SK-N-SH (cell line): ENCODE measurements at regions not wholly inside any gene's neighbourhood (a gene's known extent, or its start where the extent isn't known, plus 50 kb on each side); places are given as distances from the start of the nearest gene placed in this dataset.

Experiments
- EP300 ChIP-seq, 2 experiments: IDR thresholded peaks; 2 replicates each; pipeline versions ENCODE4 v1.4.0 to v1.6.1; 2012; ENCODE audit warnings: borderline replicate concordance in 1 of 2, low read depth in 1 of 2, low read length in 1 of 2
- FOSL2 ChIP-seq: IDR thresholded peaks from 2 replicates; pipeline ENCODE4 v1.4.0; 2012; ENCODE audit warnings: low read depth, mild to moderate bottlenecking, moderate library complexity, borderline replicate concordance
- GABPA ChIP-seq: IDR thresholded peaks from 2 replicates; pipeline ENCODE4 v1.4.0; 2012; ENCODE audit warnings: low read depth, mild to moderate bottlenecking
- POLR2AphosphoS5 ChIP-seq: IDR thresholded peaks from 2 replicates; pipeline ENCODE4 v1.6.1; 2012; ENCODE audit warnings: low read depth, low read length
- RAD21 ChIP-seq: IDR thresholded peaks from 2 replicates; pipeline ENCODE4 v1.6.1; 2012; ENCODE audit warnings: mild to moderate bottlenecking, low read length
- SIN3A ChIP-seq: IDR thresholded peaks from 2 replicates; pipeline ENCODE4 v1.6.1; 2012; ENCODE audit warnings: low read depth, mild to moderate bottlenecking, low read length, moderate library complexity, borderline replicate concordance
- TAF1 ChIP-seq: IDR thresholded peaks from 2 replicates; pipeline ENCODE4 v1.6.1; 2012; ENCODE audit warnings: low read depth, mild to moderate bottlenecking, low read length, moderate library complexity, borderline replicate concordance
- TF ChIP-seq, protein P1 (sequence below): fragments of 200-600 bp; sonication (generic); IDR thresholded peaks from 2 replicates; pipeline ENCODE4 v1.6.1; 2017; ENCODE audit warnings: antibody characterized with exemption, mild to moderate bottlenecking, moderate library complexity

DNA sequence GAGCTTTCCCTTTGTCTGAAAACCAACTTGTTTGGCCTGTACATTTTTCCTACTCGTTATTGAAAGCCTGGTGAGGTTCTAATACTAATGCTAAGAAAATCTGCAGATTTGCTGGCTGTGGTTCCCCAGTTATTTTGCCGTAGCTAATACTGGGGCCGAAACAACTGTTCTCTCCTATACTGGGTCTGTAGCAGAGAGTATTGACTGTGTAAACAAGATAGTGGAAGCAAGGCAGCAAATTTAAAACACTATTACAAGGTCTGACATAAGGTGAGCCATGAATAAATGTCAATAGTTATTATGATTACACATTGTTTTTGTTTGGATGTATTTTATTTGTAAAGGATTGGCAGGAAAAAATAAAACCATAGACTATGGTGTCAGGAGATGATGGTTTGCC lies 1244.0 kb downstream of the AACS start:
- TF ChIP-seq TAF1 (no peak), SIN3A (no peak), RAD21 (no peak), GABPA (no peak), POLR2AphosphoS5 (no peak), EP300 (IDR thresholded peaks at IDR 0.05; ENCODE audit: borderline replicate concordance in 1 of 2, low read depth in 1 of 2, low read length in 1 of 2) (no peak), FOSL2 (no peak)
- TF ChIP-seq, protein P1, sequence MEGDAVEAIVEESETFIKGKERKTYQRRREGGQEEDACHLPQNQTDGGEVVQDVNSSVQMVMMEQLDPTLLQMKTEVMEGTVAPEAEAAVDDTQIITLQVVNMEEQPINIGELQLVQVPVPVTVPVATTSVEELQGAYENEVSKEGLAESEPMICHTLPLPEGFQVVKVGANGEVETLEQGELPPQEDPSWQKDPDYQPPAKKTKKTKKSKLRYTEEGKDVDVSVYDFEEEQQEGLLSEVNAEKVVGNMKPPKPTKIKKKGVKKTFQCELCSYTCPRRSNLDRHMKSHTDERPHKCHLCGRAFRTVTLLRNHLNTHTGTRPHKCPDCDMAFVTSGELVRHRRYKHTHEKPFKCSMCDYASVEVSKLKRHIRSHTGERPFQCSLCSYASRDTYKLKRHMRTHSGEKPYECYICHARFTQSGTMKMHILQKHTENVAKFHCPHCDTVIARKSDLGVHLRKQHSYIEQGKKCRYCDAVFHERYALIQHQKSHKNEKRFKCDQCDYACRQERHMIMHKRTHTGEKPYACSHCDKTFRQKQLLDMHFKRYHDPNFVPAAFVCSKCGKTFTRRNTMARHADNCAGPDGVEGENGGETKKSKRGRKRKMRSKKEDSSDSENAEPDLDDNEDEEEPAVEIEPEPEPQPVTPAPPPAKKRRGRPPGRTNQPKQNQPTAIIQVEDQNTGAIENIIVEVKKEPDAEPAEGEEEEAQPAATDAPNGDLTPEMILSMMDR = no peak
